BJ (cell line): ENCODE measurements at regions not wholly inside any gene's neighbourhood (a gene's known extent, or its start where the extent isn't known, plus 50 kb on each side); places are given as distances from the start of the nearest gene placed in this dataset.

Experiments used
- CTCF ChIA-PET: fragments of 350-600 bp; formaldehyde crosslinking; extraction: SDS; loops from one replicate; lab custom pipeline; 2021; ENCODE audit warnings: antibody characterized with exemption, inconsistent platforms; lab: Yijun Ruan, JAX
- POLR2A ChIA-PET: fragments of 300-600 bp; sonication (Branson Sonifier 250); formaldehyde crosslinking; extraction: SDS; loops from one replicate; lab custom pipeline; 2021; ENCODE audit warnings: antibody characterized with exemption; lab: Charles Lee
- DNase-seq: peaks from one replicate; pipeline ENCODE4 v3.0.0-alpha.2; 2011; ENCODE audit warnings: low read depth
- H3K27me3 ChIP-seq: 2 replicates; pipeline ENCODE4 v1.6.0; 2011; ENCODE audit warnings: low read length; ENCODE audit not compliant: control insufficient read depth, insufficient read depth
- H3K36me3 ChIP-seq: 2 replicates; pipeline ENCODE4 v1.5.1; 2011; ENCODE audit warnings: low read length; ENCODE audit not compliant: control insufficient read depth, insufficient read depth
- H3K4me3 ChIP-seq: 2 replicates; pipeline ENCODE4 v1.5.1; 2011; ENCODE audit warnings: low read depth, mild to moderate bottlenecking, control low read depth, low read length
- TF ChIP-seq, protein P1 (sequence below): IDR thresholded peaks from 2 replicates; pipeline ENCODE4 v1.5.1; 2011; ENCODE audit warnings: low read depth, mild to moderate bottlenecking, control low read depth, inconsistent platforms, low read length, moderate library complexity; ENCODE audit not compliant: insufficient read depth

DNA sequence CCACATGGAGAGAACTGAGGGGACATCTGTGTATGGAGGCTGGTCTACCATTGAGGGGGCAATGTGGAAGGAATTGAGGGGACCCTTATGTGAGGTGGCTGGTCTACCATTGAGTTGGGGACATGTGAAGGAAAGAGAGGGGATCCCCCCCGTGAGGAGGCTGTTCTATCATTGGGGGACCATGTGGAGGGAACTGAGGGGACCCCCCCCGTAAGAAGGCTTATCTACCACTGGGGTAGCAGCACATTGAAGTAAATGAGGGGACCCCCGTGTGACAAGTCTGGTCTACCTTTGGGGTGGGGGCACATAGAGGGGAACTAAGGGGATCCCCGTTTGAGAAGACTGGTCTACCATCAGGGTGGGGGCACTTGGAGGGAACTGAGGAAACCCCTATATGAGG is 158.0 kb downstream of the FBLN2 start:
- H3K36me3 ChIP-seq = no peaks in the 10 kb centered on the region
- ChIA-PET POLR2A (no interaction called here), CTCF (no interaction called here)
- DNase-seq = no peak
- no peak overlapping the region for H3K4me3 ChIP-seq
- no peaks in the 10 kb centered on the region for H3K27me3 ChIP-seq
- TF ChIP-seq, protein P1, sequence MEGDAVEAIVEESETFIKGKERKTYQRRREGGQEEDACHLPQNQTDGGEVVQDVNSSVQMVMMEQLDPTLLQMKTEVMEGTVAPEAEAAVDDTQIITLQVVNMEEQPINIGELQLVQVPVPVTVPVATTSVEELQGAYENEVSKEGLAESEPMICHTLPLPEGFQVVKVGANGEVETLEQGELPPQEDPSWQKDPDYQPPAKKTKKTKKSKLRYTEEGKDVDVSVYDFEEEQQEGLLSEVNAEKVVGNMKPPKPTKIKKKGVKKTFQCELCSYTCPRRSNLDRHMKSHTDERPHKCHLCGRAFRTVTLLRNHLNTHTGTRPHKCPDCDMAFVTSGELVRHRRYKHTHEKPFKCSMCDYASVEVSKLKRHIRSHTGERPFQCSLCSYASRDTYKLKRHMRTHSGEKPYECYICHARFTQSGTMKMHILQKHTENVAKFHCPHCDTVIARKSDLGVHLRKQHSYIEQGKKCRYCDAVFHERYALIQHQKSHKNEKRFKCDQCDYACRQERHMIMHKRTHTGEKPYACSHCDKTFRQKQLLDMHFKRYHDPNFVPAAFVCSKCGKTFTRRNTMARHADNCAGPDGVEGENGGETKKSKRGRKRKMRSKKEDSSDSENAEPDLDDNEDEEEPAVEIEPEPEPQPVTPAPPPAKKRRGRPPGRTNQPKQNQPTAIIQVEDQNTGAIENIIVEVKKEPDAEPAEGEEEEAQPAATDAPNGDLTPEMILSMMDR = no peak

GRCh38 chr3:13706451-13706850 is 157.5 kb downstream of the FBLN2 start:
- ChIA-PET POLR2A (no interaction called here), CTCF (no interaction called here)
- DNase-seq = no peak
- TF ChIP-seq, protein P1 = no peak
- no peaks in the 10 kb centered on the region; the same call in 1 of the 2 replicates for H3K27me3 ChIP-seq
- no peak overlapping the region for H3K4me3 ChIP-seq
- H3K36me3 ChIP-seq = no peaks in the 10 kb centered on the region

DNA sequence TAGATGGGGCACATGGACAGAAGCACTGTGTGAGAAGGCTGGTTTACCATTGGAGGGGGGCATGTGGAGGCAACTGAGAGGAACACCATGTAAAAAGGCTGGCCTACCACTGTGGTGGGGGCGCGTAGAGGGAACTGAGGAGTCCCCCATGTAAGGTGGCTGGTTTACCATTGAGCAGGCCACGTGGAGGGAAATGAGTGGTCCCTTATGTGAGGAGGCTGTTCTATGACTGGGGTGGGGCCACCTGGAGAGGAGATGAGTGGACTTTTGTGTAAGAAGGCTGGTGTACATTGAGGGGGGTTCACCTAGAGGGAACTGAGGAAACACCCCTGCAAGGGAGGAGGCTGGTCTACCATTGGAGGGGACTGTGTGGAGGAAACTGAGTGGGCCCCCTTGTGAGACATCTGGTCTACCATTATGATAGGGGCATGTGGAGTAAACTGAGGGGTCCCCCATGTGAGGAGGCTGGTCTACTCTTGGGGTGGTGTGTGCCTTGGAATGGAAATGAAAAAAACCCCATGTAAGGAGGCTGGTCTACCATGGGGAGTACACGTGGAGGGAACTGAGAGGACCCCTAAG is 156.9 kb downstream of the FBLN2 start:
- ChIA-PET POLR2A (no interaction called here), CTCF (no interaction called here)
- Histone ChIP-seq H3K4me3 (no peak overlapping the region), H3K36me3 (no peaks in the 10 kb centered on the region), H3K27me3 (no peaks in the 10 kb centered on the region; the same call in 1 of the 2 replicates)
- DNase-seq = no peak
- TF ChIP-seq, protein P1 = no peak

DNA sequence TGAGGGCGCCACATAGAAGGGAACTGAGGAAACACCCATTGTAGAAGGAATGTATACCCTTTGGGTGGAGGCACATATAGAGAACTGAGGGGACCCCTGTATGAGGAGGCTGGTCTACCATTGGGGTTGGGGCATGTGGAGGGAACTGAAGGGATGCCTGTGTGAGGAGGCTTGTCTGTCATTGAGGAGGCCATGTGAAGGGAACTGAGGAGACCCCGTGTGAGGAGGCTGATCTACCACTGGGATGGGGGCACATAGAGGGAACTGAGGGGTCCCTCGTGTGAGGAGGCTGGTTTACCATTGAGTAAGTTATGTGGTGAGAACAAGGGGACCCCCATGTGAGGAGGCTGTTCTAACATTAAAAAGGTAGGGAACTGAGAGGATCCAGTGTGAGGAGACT is 156.1 kb downstream of the FBLN2 start:
- ChIA-PET CTCF (no interaction called here), POLR2A (no interaction called here)
- H3K4me3 ChIP-seq = no peak overlapping the region

GRCh38 chr3:13704174-13704573 is 155.2 kb downstream of the FBLN2 start:
- ChIA-PET CTCF (no interaction called here), POLR2A (no interaction called here)
- H3K36me3 ChIP-seq = no peaks in the 10 kb centered on the region
- H3K4me3 ChIP-seq = no peak overlapping the region
- no peaks in the 10 kb centered on the region; the same call in 1 of the 2 replicates for H3K27me3 ChIP-seq
- no peak for DNase-seq
- TF ChIP-seq, protein P1 = no peak

More for the DNA sequence above, 156.1 kb downstream of the FBLN2 start:
- H3K36me3 ChIP-seq = no peaks in the 10 kb centered on the region
- DNase-seq = no peak
- no peaks in the 10 kb centered on the region; the same call in 1 of the 2 replicates for H3K27me3 ChIP-seq
- TF ChIP-seq, protein P1 = no peak
